ENCODE measurements at regions not wholly inside any gene's neighbourhood (a gene's known extent, or its start where the extent isn't known, plus 50 kb on each side); places are given as distances from the start of the nearest gene placed in this dataset.

DNA sequence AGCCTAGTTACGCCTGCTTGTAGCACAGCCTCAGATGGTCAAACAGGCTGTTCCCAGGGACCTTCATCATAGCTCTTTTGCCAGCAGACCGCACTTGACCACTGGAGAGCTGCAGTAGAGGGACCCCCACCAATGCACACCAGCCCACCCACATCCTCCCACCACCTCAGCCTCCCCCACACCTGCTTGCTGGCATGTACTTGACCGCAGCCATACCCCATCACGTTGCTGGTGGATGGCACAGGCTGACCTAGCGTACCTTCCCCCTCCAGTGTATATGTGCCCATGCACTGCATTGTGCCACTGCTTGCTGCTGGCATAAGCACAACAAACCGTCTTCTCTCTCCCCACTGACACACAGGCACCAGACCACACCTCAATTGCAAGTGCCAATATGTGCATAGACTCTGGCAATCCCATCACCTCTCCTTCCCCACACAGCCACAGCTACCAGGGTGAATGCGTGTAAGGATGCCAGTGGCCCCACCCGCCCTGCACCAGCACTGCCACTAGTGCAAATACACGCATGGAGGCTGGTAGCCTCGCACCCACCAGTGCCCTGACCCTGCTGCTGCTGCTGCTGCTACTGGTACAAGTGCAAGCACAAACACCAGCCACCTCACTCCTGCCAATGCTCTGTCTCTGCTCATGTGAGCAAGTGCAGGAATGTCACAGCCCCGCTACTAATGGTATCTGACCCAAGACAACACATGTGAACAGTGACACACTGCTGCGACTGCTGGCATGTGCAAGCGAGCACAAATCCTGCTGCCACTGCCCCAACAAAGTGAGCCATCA is 1377.6 kb downstream of the CDH11 start:
- TF ChIP-seq, protein P1, sequence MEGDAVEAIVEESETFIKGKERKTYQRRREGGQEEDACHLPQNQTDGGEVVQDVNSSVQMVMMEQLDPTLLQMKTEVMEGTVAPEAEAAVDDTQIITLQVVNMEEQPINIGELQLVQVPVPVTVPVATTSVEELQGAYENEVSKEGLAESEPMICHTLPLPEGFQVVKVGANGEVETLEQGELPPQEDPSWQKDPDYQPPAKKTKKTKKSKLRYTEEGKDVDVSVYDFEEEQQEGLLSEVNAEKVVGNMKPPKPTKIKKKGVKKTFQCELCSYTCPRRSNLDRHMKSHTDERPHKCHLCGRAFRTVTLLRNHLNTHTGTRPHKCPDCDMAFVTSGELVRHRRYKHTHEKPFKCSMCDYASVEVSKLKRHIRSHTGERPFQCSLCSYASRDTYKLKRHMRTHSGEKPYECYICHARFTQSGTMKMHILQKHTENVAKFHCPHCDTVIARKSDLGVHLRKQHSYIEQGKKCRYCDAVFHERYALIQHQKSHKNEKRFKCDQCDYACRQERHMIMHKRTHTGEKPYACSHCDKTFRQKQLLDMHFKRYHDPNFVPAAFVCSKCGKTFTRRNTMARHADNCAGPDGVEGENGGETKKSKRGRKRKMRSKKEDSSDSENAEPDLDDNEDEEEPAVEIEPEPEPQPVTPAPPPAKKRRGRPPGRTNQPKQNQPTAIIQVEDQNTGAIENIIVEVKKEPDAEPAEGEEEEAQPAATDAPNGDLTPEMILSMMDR (IDR thresholded peaks at IDR 0.05): no peak
- no peak for TF ChIP-seq POLR2A (IDR thresholded peaks at IDR 0.05)

Data from thyroid gland (tissue), 4 donors.